Epithelial cell of esophagus (primary cell): ENCODE measurements at regions not wholly inside any gene's neighbourhood (a gene's known extent, or its start where the extent isn't known, plus 50 kb on each side); places are given as distances from the start of the nearest gene placed in this dataset.

ENCODE experiments used
- DNase-seq: peaks from one replicate; pipeline ENCODE4 v3.0.0; 2010; ENCODE audit warnings: low read depth
- H3K4me3 ChIP-seq: 2 replicates; pipeline ENCODE4 v1.5.1; 2011; ENCODE audit warnings: mild to moderate bottlenecking, low read length, control low read depth
- CTCF ChIP-seq: IDR thresholded peaks from 2 replicates; pipeline ENCODE4 v1.5.1; 2011; ENCODE audit warnings: low read depth, mild to moderate bottlenecking, low read length, control low read depth, inconsistent platforms; ENCODE audit not compliant: insufficient read depth; ENCODE audit errors: missing control alignments

- no peak for TF ChIP-seq CTCF
- H3K4me3 ChIP-seq = no peak overlapping the region
- no peak for DNase-seq
Measured at GRCh38 chr14:76708771-76709170, 52.5 kb upstream of the VASH1 start.

DNA sequence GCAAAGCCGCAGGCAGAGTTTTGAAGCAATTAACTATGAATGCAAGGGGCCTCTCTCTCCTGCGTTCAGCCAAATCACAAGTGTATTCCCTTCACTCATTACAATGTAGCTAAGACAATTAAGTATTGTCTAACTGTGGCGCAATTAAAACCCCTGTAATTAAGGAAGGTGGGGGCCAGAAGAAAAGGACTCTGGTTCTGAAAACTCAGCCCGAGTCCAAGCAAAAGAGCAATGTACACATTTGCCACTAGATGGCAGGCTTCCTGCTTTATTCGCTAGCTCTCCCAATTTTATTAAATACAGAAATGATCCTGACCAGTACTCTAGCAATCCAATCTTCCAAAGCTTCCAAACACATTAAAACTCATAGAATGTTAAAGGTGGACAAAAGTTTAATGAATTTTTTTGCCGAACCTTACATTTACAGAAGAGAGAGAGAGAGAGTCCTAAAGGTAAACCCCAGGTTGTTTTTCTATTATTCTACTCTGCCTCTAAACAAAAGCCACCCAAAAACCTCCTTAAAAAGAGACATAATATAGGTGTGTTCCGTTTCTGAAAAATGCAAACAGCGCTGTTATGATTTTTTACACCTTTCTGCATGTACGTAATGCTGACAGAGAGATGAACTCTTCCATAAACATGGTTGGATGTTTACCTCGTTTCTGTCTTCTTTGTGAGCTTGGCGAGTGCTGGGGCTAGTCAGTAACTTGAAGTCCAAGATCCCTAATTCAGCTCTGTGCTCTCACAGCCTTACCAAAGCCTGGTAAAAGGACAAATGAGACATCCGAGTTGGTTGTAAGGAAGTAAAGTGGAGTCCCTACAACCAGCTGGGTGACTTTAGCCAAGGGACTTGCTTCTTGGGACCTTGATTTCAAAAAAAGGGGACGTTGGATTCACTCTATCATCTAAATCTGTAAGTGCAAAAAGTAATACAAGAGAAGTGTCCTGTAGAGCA is 50.9 kb upstream of the VASH1 start:
- H3K4me3 ChIP-seq = no peak overlapping the region
- peak; percentile 52 for DNase-seq
- peak; percentile 80 for TF ChIP-seq CTCF
